C4-2B (cell line): ENCODE measurements at regions not wholly inside any gene's neighbourhood (a gene's known extent, or its start where the extent isn't known, plus 50 kb on each side); places are given as distances from the start of the nearest gene placed in this dataset.

ENCODE experiments used
- H3K27ac ChIP-seq: fragments of 450-650 bp; 2 replicates; pipeline ENCODE4 v1.5.1; 2017
- CTCF ChIP-seq: fragments of 450-650 bp; conservative IDR thresholded peaks from 2 replicates; pipeline ENCODE4 v1.5.1; 2017; ENCODE audit warnings: mild to moderate bottlenecking
- ZFX ChIP-seq: fragments of 450-650 bp; IDR thresholded peaks from 2 replicates; pipeline ENCODE4 v1.6.1; 2017

DNA sequence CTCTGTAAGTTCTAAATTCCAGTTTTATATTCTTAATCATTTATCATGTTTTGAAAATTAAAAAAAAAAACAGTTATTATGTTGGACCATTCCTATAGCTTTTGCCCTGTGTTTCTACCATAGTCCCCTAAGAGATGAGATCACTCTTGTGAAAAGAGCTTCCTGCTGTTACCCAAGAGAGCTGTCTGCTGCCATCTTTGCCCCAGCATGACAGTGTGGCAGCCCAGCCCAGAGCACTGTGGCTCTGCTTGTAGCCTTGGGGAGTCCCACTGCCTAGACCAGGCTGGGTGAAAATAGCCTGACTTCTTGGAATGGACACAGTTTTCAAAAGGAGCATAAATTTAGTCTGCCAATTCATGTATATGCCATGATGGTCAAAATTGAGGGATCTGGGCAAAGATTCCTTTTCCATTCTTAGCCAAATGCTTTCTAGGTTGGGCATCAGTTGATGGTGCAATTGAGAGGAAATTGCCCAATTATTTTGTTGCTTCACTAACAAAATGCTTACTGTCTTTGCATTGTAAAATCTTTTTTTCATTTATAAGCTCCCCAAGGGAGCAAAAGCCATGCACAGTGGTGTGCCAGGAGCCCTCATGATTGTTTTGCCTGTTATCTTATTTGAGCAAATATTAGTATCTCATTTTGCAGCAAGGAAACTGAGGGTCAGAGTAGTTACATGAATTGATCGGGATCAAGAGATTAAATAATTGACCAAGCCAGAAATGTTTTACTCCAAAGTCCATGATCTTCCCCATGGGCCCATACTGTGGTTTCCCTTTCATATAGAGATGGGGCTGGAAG is 72.8 kb downstream of the ETS2 start:
- H3K27ac ChIP-seq = no peak overlapping the region
- TF ChIP-seq CTCF (no peak), ZFX (no peak)

- H3K27ac ChIP-seq = no peak overlapping the region
- TF ChIP-seq CTCF (no peak), ZFX (no peak)
Observed at GRCh38 chr21:38875694-38876492, 70.2 kb downstream of the ETS2 start.
